HEK293T (cell line): ENCODE measurements at regions not wholly inside any gene's neighbourhood (a gene's known extent, or its start where the extent isn't known, plus 50 kb on each side); places are given as distances from the start of the nearest gene placed in this dataset.

ENCODE experiments used
- CTCF ChIA-PET: fragments of 350-600 bp; formaldehyde crosslinking; extraction: SDS; loops from one replicate; lab custom pipeline; 2021; ENCODE audit warnings: antibody characterized with exemption, inconsistent platforms; lab: Yijun Ruan, JAX
- POLR2A ChIA-PET: fragments of 350-600 bp; formaldehyde crosslinking; extraction: SDS; loops from one replicate; lab custom pipeline; 2020; ENCODE audit warnings: antibody characterized with exemption, inconsistent platforms; lab: Yijun Ruan, JAX
- DNase-seq: peaks from one replicate; pipeline ENCODE4 v3.0.0; 2012; ENCODE audit warnings: mixed read lengths; ENCODE audit errors: extremely low spot score
- ARNT ChIP-seq: fragments of 450-650 bp; IDR thresholded peaks from 2 replicates; pipeline ENCODE4 v1.6.1; 2017; ENCODE audit warnings: mild to moderate bottlenecking
- BHLHE40 ChIP-seq: fragments of 450-650 bp; IDR thresholded peaks from 2 replicates; pipeline ENCODE4 v1.6.1; 2016; ENCODE audit warnings: mild to moderate bottlenecking, moderate library complexity, borderline replicate concordance
- CTBP1 ChIP-seq: fragments of 450-650 bp; IDR thresholded peaks from 2 replicates; pipeline ENCODE4 v1.6.1; 2016; ENCODE audit warnings: borderline replicate concordance
- ELF4 ChIP-seq: fragments of 450-650 bp; IDR thresholded peaks from 2 replicates; pipeline ENCODE4 v1.6.1; 2017; ENCODE audit warnings: antibody characterized with exemption
- FOXA1 ChIP-seq: fragments of 450-650 bp; IDR thresholded peaks from 2 replicates; pipeline ENCODE4 v1.6.1; 2016; ENCODE audit warnings: mild to moderate bottlenecking
- FOXK2 ChIP-seq: fragments of 450-650 bp; IDR thresholded peaks from 2 replicates; pipeline ENCODE4 v1.6.1; 2016; ENCODE audit warnings: mild to moderate bottlenecking
- FOXM1 ChIP-seq: fragments of 450-650 bp; IDR thresholded peaks from 2 replicates; pipeline ENCODE4 v1.6.1; 2017; ENCODE audit warnings: mild to moderate bottlenecking, borderline replicate concordance
- HDGF ChIP-seq: fragments of 450-650 bp; IDR thresholded peaks from 2 replicates; pipeline ENCODE4 v1.6.1; 2017; ENCODE audit warnings: antibody characterized with exemption, borderline replicate concordance
- L3MBTL2 ChIP-seq: fragments of 450-650 bp; conservative IDR thresholded peaks from 2 replicates; pipeline ENCODE4 v1.6.1; 2016; ENCODE audit warnings: mild to moderate bottlenecking
- LEF1 ChIP-seq: fragments of 450-650 bp; IDR thresholded peaks from 2 replicates; pipeline ENCODE4 v1.6.1; 2017; ENCODE audit warnings: mild to moderate bottlenecking, borderline replicate concordance
- NFRKB ChIP-seq: fragments of 450-650 bp; IDR thresholded peaks from 2 replicates; pipeline ENCODE4 v1.6.1; 2016; ENCODE audit warnings: mild to moderate bottlenecking, moderate library complexity
- SP1 ChIP-seq: fragments of 450-650 bp; IDR thresholded peaks from 2 replicates; pipeline ENCODE4 v1.6.1; 2017
- SUZ12 ChIP-seq: fragments of 450-650 bp; IDR thresholded peaks from 2 replicates; pipeline ENCODE4 v1.6.1; 2016; ENCODE audit warnings: mild to moderate bottlenecking
- TARDBP ChIP-seq: fragments of 450-650 bp; IDR thresholded peaks from 2 replicates; pipeline ENCODE4 v1.6.1; 2016
- ZNF384 ChIP-seq: fragments of 450-650 bp; IDR thresholded peaks from 2 replicates; pipeline ENCODE4 v1.6.1; 2016
- TF ChIP-seq, protein P1 (sequence below): fragments of 450-650 bp; IDR thresholded peaks from 2 replicates; pipeline ENCODE4 v1.6.1; 2016

GRCh38 chr5:168218746-168219145 lies 72.7 kb upstream of the WWC1 start:
- ChIA-PET POLR2A (no interaction called here), CTCF (interaction anchor here (0.7 to 1.0 kb wide), 4 partner anchors 16 to 227 kb away, joined by 3 to 6 read pairs (median 3); no protein-coding TSS in a partner anchor)
- no peak for TF ChIP-seq FOXM1
- no peak for TF ChIP-seq ELF4
- TF ChIP-seq CTBP1: no peak
- TF ChIP-seq, protein P1, sequence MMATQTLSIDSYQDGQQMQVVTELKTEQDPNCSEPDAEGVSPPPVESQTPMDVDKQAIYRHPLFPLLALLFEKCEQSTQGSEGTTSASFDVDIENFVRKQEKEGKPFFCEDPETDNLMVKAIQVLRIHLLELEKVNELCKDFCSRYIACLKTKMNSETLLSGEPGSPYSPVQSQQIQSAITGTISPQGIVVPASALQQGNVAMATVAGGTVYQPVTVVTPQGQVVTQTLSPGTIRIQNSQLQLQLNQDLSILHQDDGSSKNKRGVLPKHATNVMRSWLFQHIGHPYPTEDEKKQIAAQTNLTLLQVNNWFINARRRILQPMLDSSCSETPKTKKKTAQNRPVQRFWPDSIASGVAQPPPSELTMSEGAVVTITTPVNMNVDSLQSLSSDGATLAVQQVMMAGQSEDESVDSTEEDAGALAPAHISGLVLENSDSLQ: no peak
- no peak for TF ChIP-seq FOXK2
- TF ChIP-seq L3MBTL2: no peak
- TF ChIP-seq LEF1: no peak
- no peak for TF ChIP-seq TARDBP
- TF ChIP-seq SP1: no peak
- TF ChIP-seq HDGF: no peak
- no peak for TF ChIP-seq ZNF384
- no peak for DNase-seq

- TF ChIP-seq FOXK2 (no peak), FOXA1 (no peak), ELF4 (peak; percentile 34; the same call in 1 of the 2 replicates), L3MBTL2 (no peak), TARDBP (no peak)
- POLR2A ChIA-PET: no interaction called here
- CTCF ChIA-PET: interaction anchor here (0.5 to 1.2 kb wide), 16 partner anchors 9 to 259 kb away, joined by 3 to 8 read pairs (median 3); no protein-coding TSS in a partner anchor
- DNase-seq: peak; percentile 81
Observed at GRCh38 chr5:168219515-168220410, 71.7 kb upstream of the WWC1 start.

GRCh38 chr5:168224085-168224484 lies 67.4 kb upstream of the WWC1 start:
- CTCF ChIA-PET: interaction anchor here (0.6 kb wide), 1 partner anchor 20 kb away, joined by 3 read pairs; no protein-coding TSS in a partner anchor
- TF ChIP-seq ELF4: no peak
- TF ChIP-seq FOXA1: no peak
- POLR2A ChIA-PET: no interaction called here
- no peak for DNase-seq

- no peak for TF ChIP-seq LEF1
- TF ChIP-seq FOXM1: no peak
- TF ChIP-seq NFRKB: no peak
- no peak for TF ChIP-seq CTBP1
- no peak for TF ChIP-seq TARDBP
- no peak for TF ChIP-seq FOXA1
- TF ChIP-seq SUZ12: no peak
- TF ChIP-seq BHLHE40: no peak
- TF ChIP-seq, protein P1: no peak
- no peak for TF ChIP-seq HDGF
- TF ChIP-seq ELF4: no peak
- TF ChIP-seq FOXK2: no peak
- TF ChIP-seq ARNT: no peak
- TF ChIP-seq L3MBTL2: no peak
- no peak for TF ChIP-seq ZNF384
- no peak for TF ChIP-seq SP1
- no peak for DNase-seq
- ChIA-PET POLR2A (no interaction called here), CTCF (no interaction called here)
Observed at GRCh38 chr5:168226012-168226411, 65.4 kb upstream of the WWC1 start.

DNA sequence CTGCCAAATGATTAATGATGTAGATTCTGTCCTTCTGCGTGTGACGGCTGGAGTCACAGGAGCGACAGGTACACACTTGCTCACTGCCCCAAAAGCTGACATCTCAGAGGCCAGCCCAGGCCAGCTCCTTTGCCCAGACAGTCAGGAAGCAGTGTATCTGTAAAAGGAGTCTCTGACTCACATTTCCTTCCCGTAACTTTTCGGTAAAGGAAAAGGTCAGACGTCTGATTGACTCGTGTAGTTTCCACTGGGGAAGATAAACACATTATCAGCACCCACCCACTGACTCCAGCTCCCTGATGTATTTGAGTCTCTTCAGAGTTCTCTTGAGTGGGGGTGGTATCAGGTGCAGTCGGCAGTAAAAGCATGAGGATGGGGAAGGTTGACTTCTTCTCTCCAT lies 64.4 kb upstream of the WWC1 start:
- no peak for DNase-seq
- CTCF ChIA-PET: no interaction called here
- POLR2A ChIA-PET: no interaction called here
- TF ChIP-seq ARNT: no peak
- no peak for TF ChIP-seq TARDBP
- TF ChIP-seq L3MBTL2: no peak
- TF ChIP-seq ZNF384: no peak
- no peak for TF ChIP-seq BHLHE40
- no peak for TF ChIP-seq SP1
- no peak for TF ChIP-seq ELF4
- no peak for TF ChIP-seq SUZ12
- TF ChIP-seq CTBP1: no peak
- no peak for TF ChIP-seq NFRKB
- no peak for TF ChIP-seq LEF1
- no peak for TF ChIP-seq FOXA1
- no peak for TF ChIP-seq HDGF
- no peak for TF ChIP-seq FOXM1
- no peak for TF ChIP-seq FOXK2
- TF ChIP-seq, protein P1: no peak

- CTCF ChIA-PET: interaction anchor here (0.6 to 1.0 kb wide), 3 partner anchors 8 to 506 kb away, joined by 3 to 4 read pairs (median 3); no protein-coding TSS in a partner anchor
- POLR2A ChIA-PET: no interaction called here
- TF ChIP-seq ELF4: no peak
- no peak for TF ChIP-seq ARNT
- TF ChIP-seq FOXK2: no peak
- no peak for TF ChIP-seq NFRKB
- TF ChIP-seq LEF1: no peak
- no peak for TF ChIP-seq SP1
- TF ChIP-seq FOXM1: no peak
- DNase-seq: no peak
Observed at GRCh38 chr5:168227973-168228615, 63.4 kb upstream of the WWC1 start.
